ENCODE measurements at regions not wholly inside any gene's neighbourhood (a gene's known extent, or its start where the extent isn't known, plus 50 kb on each side); places are given as distances from the start of the nearest gene placed in this dataset.

- H3K79me2 ChIP-seq (ENCODE audit: insufficient read depth, low read depth) = no peaks in the 10 kb centered on the region
- H3K4me3 ChIP-seq (IDR thresholded peaks at IDR 0.05; ENCODE audit: insufficient read depth, low read depth, low read length) = no peak overlapping the region
- H4K20me1 ChIP-seq (ENCODE audit: insufficient read depth) = no peaks in the 10 kb centered on the region
- H3K27me3 ChIP-seq (ENCODE audit: insufficient read depth, low read depth) = no peaks in the 10 kb centered on the region
- no peaks in the 10 kb centered on the region for H3K4me1 ChIP-seq (ENCODE audit: low read depth, poor library complexity, severe bottlenecking)
- no peak overlapping the region for H2AFZ ChIP-seq (ENCODE audit: low read depth)
- H3K4me2 ChIP-seq = no peak overlapping the region
- H3K9ac ChIP-seq = no peak overlapping the region
- no peak overlapping the region for H3K27ac ChIP-seq
- TF ChIP-seq CTCF (conservative IDR thresholded peaks at IDR 0.05; ENCODE audit: low read depth, low read length) = no peak
- H3K36me3 ChIP-seq (ENCODE audit: insufficient read depth) = no peaks in the 10 kb centered on the region
These were observed 76.9 kb downstream of the RHOB start for GRCh38 chr2:20523799-20524187.

- Histone ChIP-seq H3K4me2 (no peak overlapping the region), H3K79me2 (ENCODE audit: insufficient read depth, low read depth) (no peaks in the 10 kb centered on the region), H2AFZ (ENCODE audit: low read depth) (no peak overlapping the region), H3K27ac (no peak overlapping the region), H3K4me3 (IDR thresholded peaks at IDR 0.05; ENCODE audit: insufficient read depth, low read depth, low read length) (no peak overlapping the region), H3K4me1 (ENCODE audit: low read depth, poor library complexity, severe bottlenecking) (no peaks in the 10 kb centered on the region), H4K20me1 (ENCODE audit: insufficient read depth) (no peaks in the 10 kb centered on the region), H3K36me3 (ENCODE audit: insufficient read depth) (no peaks in the 10 kb centered on the region), H3K9ac (no peak overlapping the region), H3K27me3 (ENCODE audit: insufficient read depth, low read depth) (no peaks in the 10 kb centered on the region)
- TF ChIP-seq CTCF (conservative IDR thresholded peaks at IDR 0.05; ENCODE audit: low read depth, low read length) = no peak
These were observed 77.7 kb downstream of the RHOB start for GRCh38 chr2:20524412-20525040.

DNA sequence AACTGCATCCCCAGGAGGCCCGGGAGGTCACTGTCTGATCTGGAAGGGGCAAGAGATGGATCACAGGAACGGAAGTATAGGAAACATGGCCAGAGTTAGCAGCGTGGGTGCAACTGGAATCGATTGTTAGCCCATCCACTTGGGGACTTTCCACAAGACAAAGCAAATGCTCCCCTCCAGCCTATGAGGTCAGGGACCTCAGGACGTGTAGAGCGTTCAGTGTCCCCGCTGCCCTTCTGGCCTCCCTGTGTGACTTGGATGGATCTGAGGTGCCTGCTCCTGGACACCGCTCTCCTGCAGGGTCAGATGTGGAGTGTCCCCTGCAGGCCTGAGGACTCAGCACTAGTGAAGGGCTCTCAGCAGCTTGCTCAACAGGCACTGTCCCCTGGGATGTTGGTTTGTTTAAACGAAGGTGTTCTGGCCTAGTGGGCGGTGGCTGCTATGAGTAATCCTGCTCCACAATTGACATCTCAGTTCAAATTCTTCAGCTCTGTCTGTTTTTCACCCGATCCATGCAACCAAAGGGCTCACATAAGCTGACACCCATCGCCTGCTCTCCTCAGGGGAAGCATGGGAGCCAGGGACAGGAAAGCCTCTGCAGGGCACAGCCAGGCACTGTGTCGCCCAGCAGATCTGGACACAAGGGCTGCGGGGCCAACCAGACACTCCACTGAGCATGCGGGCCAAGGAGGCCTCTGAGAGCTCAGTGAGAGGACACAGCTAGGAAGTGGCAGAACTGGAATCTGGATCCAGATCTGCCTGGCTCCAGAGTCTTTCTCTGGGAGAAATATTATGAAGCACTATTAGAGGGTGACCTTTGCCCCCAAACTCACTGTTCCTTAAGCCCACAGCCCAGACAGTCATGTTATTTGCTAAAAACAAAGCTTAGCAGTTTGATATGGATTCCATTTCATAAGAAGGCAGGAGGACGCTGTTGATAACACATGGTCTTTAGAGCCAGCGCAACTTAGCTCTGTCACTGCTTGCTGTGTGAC lies 78.5 kb downstream of the RHOB start:
- H3K27ac ChIP-seq = no peak overlapping the region
- H3K79me2 ChIP-seq (ENCODE audit: insufficient read depth, low read depth) = no peaks in the 10 kb centered on the region
- no peak overlapping the region for H3K4me3 ChIP-seq (IDR thresholded peaks at IDR 0.05; ENCODE audit: insufficient read depth, low read depth, low read length)
- H3K9ac ChIP-seq = no peak overlapping the region
- no peaks in the 10 kb centered on the region for H3K36me3 ChIP-seq (ENCODE audit: insufficient read depth)
- H3K4me2 ChIP-seq = no peak overlapping the region
- no peaks in the 10 kb centered on the region for H4K20me1 ChIP-seq (ENCODE audit: insufficient read depth)
- no peaks in the 10 kb centered on the region for H3K27me3 ChIP-seq (ENCODE audit: insufficient read depth, low read depth)
- H2AFZ ChIP-seq (ENCODE audit: low read depth) = no peak overlapping the region
- H3K4me1 ChIP-seq (ENCODE audit: low read depth, poor library complexity, severe bottlenecking) = no peaks in the 10 kb centered on the region
- TF ChIP-seq CTCF (conservative IDR thresholded peaks at IDR 0.05; ENCODE audit: low read depth, low read length) = no peak

- Histone ChIP-seq H2AFZ (ENCODE audit: low read depth) (no peak overlapping the region), H3K27me3 (ENCODE audit: insufficient read depth, low read depth) (no peaks in the 10 kb centered on the region), H3K9ac (no peak overlapping the region), H3K79me2 (ENCODE audit: insufficient read depth, low read depth) (no peaks in the 10 kb centered on the region), H3K36me3 (ENCODE audit: insufficient read depth) (no peaks in the 10 kb centered on the region), H3K4me1 (ENCODE audit: low read depth, poor library complexity, severe bottlenecking) (no peaks in the 10 kb centered on the region), H3K4me3 (IDR thresholded peaks at IDR 0.05; ENCODE audit: insufficient read depth, low read depth, low read length) (no peak overlapping the region), H3K4me2 (no peak overlapping the region), H4K20me1 (ENCODE audit: insufficient read depth) (no peaks in the 10 kb centered on the region), H3K27ac (no peak overlapping the region)
- TF ChIP-seq CTCF (conservative IDR thresholded peaks at IDR 0.05; ENCODE audit: low read depth, low read length) = no peak
These were observed 79.3 kb downstream of the RHOB start for GRCh38 chr2:20526160-20526559.
